HK-2 (cell line): ENCODE measurements at regions not wholly inside any gene's neighbourhood (a gene's known extent, or its start where the extent isn't known, plus 50 kb on each side); places are given as distances from the start of the nearest gene placed in this dataset.
"Not testable (repeated sequence)": the region's sequence is repeated elsewhere in the genome, so short reads cannot be mapped to it uniquely, and the experiment has no call there.

ENCODE experiments used
- DNase-seq: peaks from one replicate; pipeline ENCODE4 v3.0.0-alpha.2; 2018; ENCODE audit not compliant: unreplicated experiment

- no peak for DNase-seq
These were observed 698.1 kb downstream of the SI start for GRCh38 chr3:164380156-164380555.

GRCh38 chr3:164377466-164377865 is 700.8 kb downstream of the SI start:
- no peak for DNase-seq

- no peak for DNase-seq
These were observed 702.3 kb downstream of the SI start for GRCh38 chr3:164375995-164376394.

GRCh38 chr3:164375538-164375937 is 702.8 kb downstream of the SI start:
- no peak for DNase-seq

GRCh38 chr3:164371681-164372080 is 706.6 kb downstream of the SI start:
- no peak for DNase-seq

GRCh38 chr3:164370970-164371369 is 707.3 kb downstream of the SI start:
- DNase-seq: no peak

GRCh38 chr3:164365242-164365641 is 713.1 kb downstream of the SI start:
- no peak for DNase-seq

- DNase-seq: no peak
These were observed 714.2 kb downstream of the SI start for GRCh38 chr3:164364111-164364510.

GRCh38 chr3:164360738-164361406 is 717.4 kb downstream of the SI start:
- DNase-seq: no peak

- no peak for DNase-seq
These were observed 718.2 kb downstream of the SI start for GRCh38 chr3:164360078-164360578.

- no peak for DNase-seq
These were observed 725.3 kb downstream of the SI start for GRCh38 chr3:164352991-164353390.

- DNase-seq: no peak
These were observed 727.2 kb downstream of the SI start for GRCh38 chr3:164351131-164351530.

- not testable (repeated sequence) for DNase-seq
These were observed 736.1 kb downstream of the SI start for GRCh38 chr3:164342206-164342605.

- no peak for DNase-seq
These were observed 737.2 kb downstream of the SI start for GRCh38 chr3:164341086-164341485.

- no peak for DNase-seq
These were observed 738.0 kb downstream of the SI start for GRCh38 chr3:164340273-164340672.

GRCh38 chr3:164332831-164333802 is 745.2 kb downstream of the SI start:
- DNase-seq: no peak

GRCh38 chr3:164326714-164327113 is 751.6 kb downstream of the SI start:
- no peak for DNase-seq

- no peak for DNase-seq
These were observed 757.3 kb downstream of the SI start for GRCh38 chr3:164320962-164321361.

GRCh38 chr3:164306042-164306441 is 772.3 kb downstream of the SI start:
- DNase-seq: no peak

GRCh38 chr3:164303894-164304293 is 774.4 kb downstream of the SI start:
- no peak for DNase-seq

GRCh38 chr3:164302622-164303021 is 775.7 kb downstream of the SI start:
- no peak for DNase-seq

GRCh38 chr3:164291486-164291885 is 786.8 kb downstream of the SI start:
- not testable (repeated sequence) for DNase-seq

- no peak for DNase-seq
These were observed 799.7 kb downstream of the SI start for GRCh38 chr3:164278550-164278949.
